GM18951 (cell line): ENCODE measurements at regions not wholly inside any gene's neighbourhood (a gene's known extent, or its start where the extent isn't known, plus 50 kb on each side); places are given as distances from the start of the nearest gene placed in this dataset.

Experiments used
- POLR2A ChIP-seq: IDR thresholded peaks from 4 replicates; pipeline ENCODE4 v1.6.1; 2011; ENCODE audit warnings: mild to moderate bottlenecking; ENCODE audit not compliant: insufficient read length, insufficient read depth; ENCODE audit errors: extremely low read depth
- in situ Hi-C: fragments of 300-500 bp; cut with MboI; formaldehyde crosslinking; loops from one replicate; pipeline ENCODE4 v1.12.0; 2022; ENCODE audit warnings: low sequenced_read_pairs, mixed read lengths, inconsistent platforms; ENCODE audit not compliant: unreplicated experiment

DNA sequence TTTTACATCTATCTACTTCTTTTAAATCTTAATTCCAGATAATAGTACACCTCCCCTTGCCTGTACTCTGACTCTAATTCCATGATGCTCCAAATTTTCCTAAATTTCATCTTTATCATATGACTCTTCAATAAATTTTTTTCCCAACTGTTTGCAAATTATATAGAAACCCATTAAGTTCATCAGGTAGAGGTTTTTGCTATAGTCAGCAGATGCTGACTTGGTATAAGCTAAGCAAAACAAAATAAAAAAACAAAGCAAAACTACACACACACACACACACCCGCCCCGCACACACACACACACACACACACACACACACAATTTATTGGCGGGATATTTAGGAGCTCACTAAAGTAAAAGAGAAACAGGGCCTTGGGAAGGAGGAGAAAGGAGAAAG, 1047.8 kb upstream of the FAM98A start:
- no peak for TF ChIP-seq POLR2A
- in situ Hi-C loops, result no loop called here

- in situ Hi-C loops, result no loop called here
- no peak for TF ChIP-seq POLR2A
These were observed 1033.2 kb upstream of the FAM98A start for GRCh38 chr2:34632327-34632726.

DNA sequence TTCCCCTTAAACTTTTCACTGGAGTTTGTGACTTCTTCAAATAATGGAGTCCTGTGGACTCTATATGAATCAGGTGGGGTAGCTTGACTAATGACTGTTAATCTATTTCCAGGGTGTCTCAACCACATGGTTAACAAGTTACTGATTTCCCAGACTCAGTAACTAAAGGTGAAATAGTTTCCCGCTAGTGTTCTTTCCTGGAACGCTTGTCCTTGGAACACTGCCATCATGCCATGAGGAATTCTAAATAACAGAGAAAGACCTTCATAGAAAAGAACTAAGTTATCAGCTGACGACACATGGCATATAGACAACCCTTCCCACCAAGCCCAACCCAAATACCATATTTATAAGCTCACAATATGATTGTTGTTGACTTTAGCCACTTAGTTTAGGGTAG, 1027.9 kb upstream of the FAM98A start:
- in situ Hi-C loops, result no loop called here
- no peak for TF ChIP-seq POLR2A

DNA sequence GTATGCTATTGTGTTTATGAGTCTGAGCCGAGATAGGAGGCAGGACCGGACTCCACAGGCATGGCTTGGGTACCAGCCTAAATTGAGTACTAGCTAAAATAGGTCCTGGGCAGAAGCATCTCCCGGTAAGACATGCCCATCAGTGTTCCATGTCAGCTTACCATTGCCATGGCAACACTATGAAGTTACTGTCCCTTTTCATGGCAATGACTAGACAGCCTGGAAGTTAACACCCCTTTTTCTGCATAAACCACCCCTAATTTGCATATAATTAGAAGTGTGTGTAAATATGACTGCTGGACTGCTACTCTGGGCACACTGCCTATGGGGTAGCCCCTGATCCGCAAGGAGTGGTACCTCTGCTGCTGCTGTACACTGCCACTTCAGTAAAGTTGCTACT, 1005.1 kb upstream of the FAM98A start:
- no peak for TF ChIP-seq POLR2A
- in situ Hi-C loops, result no loop called here

DNA sequence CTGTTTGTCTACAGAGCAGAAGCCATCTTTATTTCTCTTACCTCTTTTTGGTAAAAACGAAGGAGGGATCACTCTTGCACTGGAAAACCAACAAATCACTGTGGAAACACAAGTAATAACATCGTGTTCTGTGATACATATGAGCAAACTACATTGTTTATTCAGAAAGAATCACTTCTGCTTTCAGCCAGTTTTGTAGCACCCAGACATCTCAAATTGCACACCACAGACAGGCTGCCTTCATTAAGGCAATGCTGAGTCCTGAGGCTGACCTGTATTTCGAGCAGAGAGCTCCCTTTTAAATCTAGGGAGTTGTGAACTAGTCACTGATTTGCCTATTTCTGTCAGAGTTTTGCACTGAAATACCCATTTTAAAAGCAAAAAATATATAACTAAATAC, 1003.2 kb upstream of the FAM98A start:
- in situ Hi-C loops, result no loop called here

DNA sequence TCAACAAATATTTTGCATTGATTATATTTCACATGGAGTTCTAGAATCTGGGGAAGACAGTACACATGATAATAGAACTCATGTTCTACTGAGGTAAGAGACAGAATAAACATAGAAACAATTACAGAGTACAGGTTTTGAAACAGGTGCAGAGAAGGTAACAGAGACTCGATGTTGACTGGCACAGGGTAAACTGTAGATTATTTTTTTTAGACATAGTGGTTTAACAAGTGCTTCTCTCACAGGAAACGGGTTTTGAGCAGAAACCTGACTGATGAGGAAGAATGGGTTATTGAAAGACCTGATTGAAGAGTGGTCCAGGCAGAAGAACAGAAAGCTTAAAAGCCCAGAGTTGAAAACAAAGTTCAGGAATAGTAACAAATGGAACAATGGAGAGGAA, 1002.5 kb upstream of the FAM98A start:
- in situ Hi-C loops, result no loop called here
- TF ChIP-seq POLR2A, result no peak

More for the DNA sequence above, 1003.2 kb upstream of the FAM98A start:
- no peak for TF ChIP-seq POLR2A

GRCh38 chr2:34578641-34579040, 979.5 kb upstream of the FAM98A start:
- in situ Hi-C loops, result no loop called here
- TF ChIP-seq POLR2A, result no peak

DNA sequence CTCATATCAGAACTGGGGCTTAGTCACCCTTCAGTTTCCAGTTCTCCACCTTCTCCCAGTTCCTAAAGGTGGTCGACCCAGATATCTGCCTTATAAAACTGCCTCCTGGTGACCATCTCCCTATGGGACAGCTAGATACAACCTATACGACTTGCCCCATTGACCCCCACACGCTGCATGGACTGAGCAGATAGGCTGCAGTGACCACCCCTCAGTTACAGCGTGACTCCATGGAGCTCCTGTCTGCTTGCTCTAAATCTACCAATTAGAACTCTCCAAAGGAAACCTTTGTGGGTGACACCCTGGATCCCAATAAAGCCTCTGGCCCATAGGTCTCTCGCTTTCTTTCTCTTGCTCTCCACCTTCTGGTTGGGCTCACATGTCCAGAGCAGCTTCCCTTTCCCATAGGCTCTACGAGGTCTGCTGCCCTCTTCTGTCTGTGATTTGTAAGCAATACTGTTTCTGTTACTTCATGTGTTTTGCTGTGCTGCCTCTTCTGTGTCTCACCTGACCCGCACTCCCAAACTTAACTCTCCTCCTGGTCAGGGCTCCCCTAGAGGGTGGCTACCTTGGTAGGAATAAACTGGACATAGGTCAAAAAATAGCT, 971.3 kb upstream of the FAM98A start:
- in situ Hi-C loops, result no loop called here
- TF ChIP-seq POLR2A, result no peak

- no peak for TF ChIP-seq POLR2A
- in situ Hi-C loops, result no loop called here
These were observed 968.0 kb upstream of the FAM98A start for GRCh38 chr2:34567128-34567527.

GRCh38 chr2:34552337-34552736, 953.2 kb upstream of the FAM98A start:
- in situ Hi-C loops, result no loop called here
- no peak for TF ChIP-seq POLR2A

- no peak for TF ChIP-seq POLR2A
- in situ Hi-C loops, result no loop called here
These were observed 950.7 kb upstream of the FAM98A start for GRCh38 chr2:34549710-34550345.

DNA sequence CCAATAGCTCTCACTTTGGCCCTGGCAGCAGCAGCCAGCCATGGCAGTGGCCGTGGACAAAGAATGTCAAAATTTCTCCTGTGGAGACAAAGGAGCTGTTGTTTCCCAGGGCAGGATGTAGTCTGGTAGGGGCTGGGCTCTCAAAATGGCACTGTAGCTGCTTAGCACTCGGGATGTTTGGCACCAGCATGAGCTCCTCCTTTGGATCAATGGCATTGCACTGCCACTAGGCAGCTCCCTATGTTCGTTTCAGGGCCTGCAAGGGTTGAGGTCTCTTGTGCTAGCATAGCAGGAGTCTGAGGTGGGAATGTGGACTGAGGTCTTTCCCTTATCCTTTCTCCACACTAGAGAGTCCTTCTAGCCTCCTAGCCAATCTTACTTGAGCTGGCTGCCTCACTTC, 948.8 kb upstream of the FAM98A start:
- in situ Hi-C loops, result no loop called here
- TF ChIP-seq POLR2A, result no peak

- in situ Hi-C loops, result no loop called here
- TF ChIP-seq POLR2A, result no peak
These were observed 948.2 kb upstream of the FAM98A start for GRCh38 chr2:34547340-34547739.

DNA sequence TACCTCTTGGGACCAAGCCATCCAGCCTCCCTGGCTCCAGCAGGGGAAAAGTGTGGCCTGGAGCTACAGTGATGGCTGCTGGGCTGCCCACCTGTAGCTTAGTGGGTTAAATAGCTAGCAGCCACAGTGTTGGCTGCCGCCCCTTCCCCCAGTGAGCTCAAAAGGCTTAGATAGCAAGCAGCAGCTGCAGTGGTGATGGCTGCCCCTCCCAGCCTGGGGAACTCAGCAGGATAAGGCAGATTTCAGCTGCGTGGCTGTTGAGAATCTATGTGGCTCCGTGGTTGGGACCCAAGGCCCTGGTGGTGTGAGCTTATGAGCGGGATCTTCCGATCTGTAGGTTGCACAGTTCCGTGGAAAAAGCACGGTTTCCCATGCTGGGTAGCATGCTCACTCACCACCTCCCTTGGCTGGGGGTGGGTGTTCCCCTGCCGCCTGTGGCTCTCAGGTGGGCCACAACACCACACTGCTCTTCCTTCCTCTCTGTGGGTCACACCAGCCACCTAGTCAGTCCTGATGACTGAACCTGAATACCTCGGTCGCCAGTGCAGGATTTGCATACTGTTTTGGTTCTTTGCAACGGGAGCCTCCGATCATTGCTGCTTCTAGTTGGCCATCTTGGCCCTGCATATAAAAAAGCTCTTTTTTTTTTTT, 946.5 kb upstream of the FAM98A start:
- in situ Hi-C loops, result no loop called here
- TF ChIP-seq POLR2A, result no peak

GRCh38 chr2:34534761-34535160, 935.7 kb upstream of the FAM98A start:
- TF ChIP-seq POLR2A, result no peak
- in situ Hi-C loops, result no loop called here

- in situ Hi-C loops, result no loop called here
- no peak for TF ChIP-seq POLR2A
These were observed 935.2 kb upstream of the FAM98A start for GRCh38 chr2:34534341-34534740.
